Thoracic aorta (tissue), 2 donors: ENCODE measurements at regions not wholly inside any gene's neighbourhood (a gene's known extent, or its start where the extent isn't known, plus 50 kb on each side); places are given as distances from the start of the nearest gene placed in this dataset.

Experiments
- ATAC-seq: fragments of 150-250 bp; one replicate; pipeline ENCODE4 v1.8.0; 2017; ENCODE audit warnings: low read depth; ENCODE audit not compliant: insufficient number of reproducible peaks, low FRiP score
- DNase-seq: peaks from one replicate; pipeline ENCODE4 v3.0.0-alpha.2; 2020; ENCODE audit warnings: low spot score
- H3K27ac ChIP-seq, 2 donors: fragments of 200-600 bp; sonication (generic); 1 replicate in 1 of 2; 2 replicates in 1 of 2; pipeline ENCODE4 v1.5.1; 2016; ENCODE audit warnings: mild to moderate bottlenecking in 2 of 2, moderate library complexity in 2 of 2
- H3K27me3 ChIP-seq: fragments of 200-600 bp; sonication (generic); replicated peaks from 2 replicates; pipeline ENCODE4 v1.6.0; 2016; ENCODE audit warnings: mild to moderate bottlenecking; ENCODE audit not compliant: insufficient read depth
- H3K36me3 ChIP-seq: fragments of 200-600 bp; sonication (generic); one replicate; pipeline ENCODE4 v1.5.1; 2016
- H3K4me1 ChIP-seq, 2 donors: fragments of 200-600 bp; sonication (generic); 1 replicate in 1 of 2; 2 replicates in 1 of 2; pipeline versions ENCODE4 v1.5.1 to v1.6.0; 2016; ENCODE audit warnings: low read depth in 2 of 2, mild to moderate bottlenecking in 1 of 2; ENCODE audit not compliant: control insufficient read depth in 1 of 2
- H3K4me3 ChIP-seq: fragments of 200-600 bp; sonication (generic); 2 replicates; pipeline ENCODE4 v1.5.1; 2016; ENCODE audit warnings: mild to moderate bottlenecking
- H3K9me3 ChIP-seq: fragments of 200-600 bp; sonication (generic); 2 replicates; pipeline ENCODE4 v1.5.1; 2016
- CTCF ChIP-seq: fragments of 200-600 bp; sonication (generic); IDR thresholded peaks from one replicate; pipeline ENCODE4 v1.5.1; 2019; ENCODE audit warnings: antibody characterized with exemption

DNA sequence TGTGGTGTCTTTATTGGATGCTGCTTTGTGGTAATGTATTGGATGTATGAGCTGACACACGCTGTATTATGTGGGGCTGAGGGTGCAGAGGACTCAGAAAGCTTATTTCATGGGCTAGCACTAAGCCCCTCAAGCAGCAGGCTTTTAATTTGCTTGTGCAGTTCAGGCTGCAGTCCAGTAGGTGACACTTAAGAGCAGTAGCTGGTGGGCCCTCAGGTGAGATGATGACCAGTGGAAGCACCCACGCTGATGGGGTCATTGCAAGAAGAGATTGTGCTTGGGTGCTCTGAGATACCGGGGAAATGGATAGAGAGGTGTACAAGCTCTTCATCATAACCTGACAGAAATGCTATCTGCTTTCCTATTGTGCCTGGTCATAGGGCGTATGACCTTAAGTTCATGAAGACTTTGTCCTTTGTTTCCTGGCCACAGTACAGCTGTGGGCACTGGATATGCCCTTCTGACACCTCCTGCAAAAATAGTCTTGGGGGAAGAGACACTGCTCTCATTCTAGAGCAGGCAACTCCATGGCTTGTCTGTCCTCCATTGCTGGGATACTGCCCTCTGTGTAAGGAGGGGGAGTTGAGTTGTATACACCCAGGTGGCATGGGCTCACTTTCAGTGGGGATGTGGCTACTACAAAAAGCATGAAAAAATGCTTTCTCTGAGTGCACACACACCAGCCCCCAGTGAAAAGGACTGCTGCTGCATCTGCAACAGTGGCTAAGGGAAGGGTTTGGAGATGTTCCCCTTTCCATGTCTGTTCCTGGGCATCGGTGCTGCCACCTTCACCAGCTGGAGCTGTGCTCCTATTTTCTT, 205.7 kb upstream of the ZSWIM2 start:
- no peaks in the 10 kb centered on the region for H3K36me3 ChIP-seq
- ATAC-seq (no peak), DNase-seq (no peak)
- TF ChIP-seq CTCF, result no peak
- H3K27me3 ChIP-seq, result no peaks in the 10 kb centered on the region
- no peak overlapping the region for H3K4me3 ChIP-seq
- H3K9me3 ChIP-seq, result no peaks in the 10 kb centered on the region
- no peaks in the 10 kb centered on the region for H3K4me1 ChIP-seq
- H3K27ac ChIP-seq, result no peak overlapping the region

GRCh38 chr2:187051350-187051749, 202.4 kb upstream of the ZSWIM2 start:
- DNase-seq (no peak), ATAC-seq (no peak)
- no peaks in the 10 kb centered on the region for H3K36me3 ChIP-seq
- H3K9me3 ChIP-seq, result no peaks in the 10 kb centered on the region
- no peak overlapping the region for H3K4me3 ChIP-seq
- H3K27me3 ChIP-seq, result no peaks in the 10 kb centered on the region
- no peak for TF ChIP-seq CTCF
- no peak overlapping the region for H3K27ac ChIP-seq
- H3K4me1 ChIP-seq, result no peaks in the 10 kb centered on the region

- Histone ChIP-seq H3K27ac (no peak overlapping the region), H3K4me3 (no peak overlapping the region), H3K36me3 (no peaks in the 10 kb centered on the region), H3K27me3 (no peaks in the 10 kb centered on the region), H3K9me3 (no peaks in the 10 kb centered on the region), H3K4me1 (no peaks in the 10 kb centered on the region)
- no peak for TF ChIP-seq CTCF
- ATAC-seq (no peak), DNase-seq (no peak)
Observed at GRCh38 chr2:187050409-187050998, 201.5 kb upstream of the ZSWIM2 start.

- no peak for TF ChIP-seq CTCF
- Histone ChIP-seq H3K27me3 (no peaks in the 10 kb centered on the region), H3K4me1 (no peaks in the 10 kb centered on the region), H3K36me3 (no peaks in the 10 kb centered on the region), H3K9me3 (no peaks in the 10 kb centered on the region), H3K4me3 (no peak overlapping the region), H3K27ac (no peak overlapping the region)
- DNase-seq (no peak), ATAC-seq (no peak)
Observed at GRCh38 chr2:187037310-187037709, 188.3 kb upstream of the ZSWIM2 start.

GRCh38 chr2:187034434-187034833, 185.5 kb upstream of the ZSWIM2 start:
- Histone ChIP-seq H3K27me3 (no peaks in the 10 kb centered on the region), H3K27ac (no peak overlapping the region), H3K9me3 (no peaks in the 10 kb centered on the region), H3K4me1 (no peaks in the 10 kb centered on the region), H3K36me3 (no peaks in the 10 kb centered on the region), H3K4me3 (no peak overlapping the region)
- TF ChIP-seq CTCF, result no peak
- ATAC-seq, result no peak
- DNase-seq, result no peak
